Head of caudate nucleus (tissue), 42 donors: ENCODE measurements at regions not wholly inside any gene's neighbourhood (a gene's known extent, or its start where the extent isn't known, plus 50 kb on each side); places are given as distances from the start of the nearest gene placed in this dataset.
"Not testable (repeated sequence)": the region's sequence is repeated elsewhere in the genome, so short reads cannot be mapped to it uniquely, and the experiment has no call there.

Experiments
- DNase-seq, 42 donors: peaks; one replicate each; pipeline versions ENCODE4 v3.0.0 to v3.0.0-alpha.2; 2020 to 2021; ENCODE audit warnings: mixed read lengths in 7 of 42
- intact Hi-C: fragments of 100-400 bp; cut with DNase I; formaldehyde crosslinking; loops from one replicate; pipeline ENCODE4 v1.15.0; 2022

DNA sequence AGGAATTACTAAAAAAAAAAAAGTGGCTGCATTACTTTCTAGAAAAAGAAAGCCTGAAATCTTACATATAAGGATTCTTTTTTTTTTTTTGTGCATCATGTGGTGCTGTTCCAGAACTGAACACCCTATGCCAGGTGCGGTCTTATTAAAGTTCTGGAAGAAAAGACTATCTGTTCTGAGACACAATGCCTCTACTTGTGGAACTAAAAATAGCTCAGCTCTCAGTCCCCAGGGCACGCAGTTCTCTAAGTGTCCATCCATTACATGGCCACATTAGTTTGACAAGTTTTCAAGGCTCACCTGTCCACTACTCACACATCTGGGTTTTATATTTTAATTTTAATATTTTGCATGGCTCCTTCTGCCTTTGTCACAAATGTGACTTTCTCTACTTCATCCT lies 126.6 kb upstream of the ADAMTS9 start:
- intact Hi-C loops: no loop called here
- no peak for DNase-seq

DNA sequence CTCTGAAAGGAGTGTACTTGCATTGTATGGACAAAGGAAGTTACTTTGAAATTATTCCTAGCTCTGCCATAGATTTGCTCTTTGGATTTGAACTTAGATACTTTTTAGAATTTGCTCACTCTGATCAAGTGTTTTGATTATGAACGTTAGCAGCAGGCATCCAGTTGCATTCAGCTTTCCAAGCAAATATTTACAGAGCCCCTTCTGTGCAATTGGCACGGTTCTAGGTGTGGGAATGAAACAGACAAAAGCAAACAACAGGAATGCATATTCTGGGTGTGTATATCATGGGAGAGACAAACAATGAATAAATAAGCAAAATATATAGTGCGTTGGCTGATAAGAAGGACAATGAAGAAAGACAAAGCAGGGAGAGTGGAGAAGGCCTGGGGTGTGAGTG lies 125.5 kb upstream of the ADAMTS9 start:
- DNase-seq: no peak
- intact Hi-C loops: no loop called here

DNA sequence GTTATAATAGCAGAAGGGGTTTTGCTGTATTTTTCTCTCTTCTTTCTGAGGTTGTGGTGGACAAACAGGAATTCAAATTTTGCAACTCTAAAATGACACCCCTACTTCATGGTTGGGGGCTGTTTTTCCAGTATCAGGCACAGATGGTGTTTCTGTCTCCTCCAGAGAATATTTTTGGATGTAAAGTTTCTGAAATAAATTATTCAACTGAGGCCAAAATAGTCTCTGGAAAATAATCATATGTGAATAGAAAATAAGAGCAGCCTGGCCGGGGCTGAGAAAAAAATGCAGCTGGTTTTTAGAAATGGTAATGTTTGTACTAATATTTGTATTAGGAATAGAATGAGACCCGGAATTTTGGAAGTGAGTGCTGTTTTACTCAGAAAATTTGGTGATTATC lies 121.3 kb upstream of the ADAMTS9 start:
- DNase-seq: no peak
- intact Hi-C loops: no loop called here

DNA sequence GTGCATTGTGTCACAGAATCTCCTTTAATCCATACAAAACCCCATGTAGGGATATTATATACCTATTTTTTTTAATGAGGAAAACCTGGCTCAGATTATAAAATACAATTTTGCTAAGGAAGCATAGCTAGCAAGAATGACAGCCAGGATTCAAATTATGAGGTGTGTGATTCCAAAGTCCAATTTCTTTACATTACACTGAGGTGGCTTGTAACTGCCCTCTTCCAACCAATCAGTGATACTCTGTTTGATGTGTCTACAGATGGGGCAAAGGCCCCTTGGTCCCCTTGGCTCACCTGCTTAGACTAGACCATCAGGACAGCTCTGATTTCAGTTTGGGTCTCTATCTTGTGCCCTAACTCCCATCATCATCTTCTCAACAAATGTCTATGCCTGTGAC lies 120.3 kb upstream of the ADAMTS9 start:
- no peak for DNase-seq
- intact Hi-C loops: no loop called here

DNA sequence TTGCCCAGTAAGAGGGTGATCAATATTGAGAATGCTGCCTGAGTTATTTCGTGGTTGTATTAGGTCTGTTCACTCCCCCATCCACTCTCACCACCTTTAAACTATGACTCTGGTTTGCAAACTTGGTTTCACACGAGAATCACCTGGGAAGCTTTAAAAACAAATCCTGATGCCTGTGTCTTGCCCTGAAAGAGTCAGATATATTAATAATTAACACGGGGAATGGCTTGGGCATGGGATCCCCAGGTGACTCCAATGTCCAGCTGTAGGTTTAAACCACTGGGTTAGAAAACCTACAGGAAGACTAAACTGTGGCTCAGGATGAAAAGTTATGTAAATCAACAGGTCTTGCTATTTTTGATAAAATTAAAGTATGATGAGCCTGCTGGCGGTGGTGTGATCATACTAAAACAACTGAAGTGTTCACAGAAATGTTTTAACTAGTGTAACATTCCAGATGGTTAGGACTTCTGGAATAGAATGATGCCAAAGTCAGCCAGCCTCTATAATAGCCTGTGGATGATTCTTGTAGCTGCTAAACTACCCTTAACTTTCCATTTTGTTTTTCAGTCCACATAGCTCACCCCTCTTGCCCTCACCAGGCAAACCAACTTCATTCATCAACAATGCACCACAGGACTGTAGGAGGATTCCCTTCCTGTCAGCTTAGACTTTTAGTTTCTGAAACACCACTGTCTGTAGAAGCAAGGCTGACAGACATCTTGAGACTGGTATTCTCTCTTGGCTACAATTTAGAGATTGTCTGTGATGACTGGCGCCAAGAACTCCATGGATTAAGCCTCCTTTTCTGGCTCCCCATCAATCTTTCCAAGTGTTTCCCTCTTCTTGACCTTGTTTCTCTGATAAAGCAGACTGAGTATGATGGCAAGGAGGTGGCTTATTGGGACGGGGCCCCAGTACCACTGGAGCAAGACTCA lies 119.1 kb upstream of the ADAMTS9 start:
- DNase-seq: no peak
- intact Hi-C loops: no loop called here

DNA sequence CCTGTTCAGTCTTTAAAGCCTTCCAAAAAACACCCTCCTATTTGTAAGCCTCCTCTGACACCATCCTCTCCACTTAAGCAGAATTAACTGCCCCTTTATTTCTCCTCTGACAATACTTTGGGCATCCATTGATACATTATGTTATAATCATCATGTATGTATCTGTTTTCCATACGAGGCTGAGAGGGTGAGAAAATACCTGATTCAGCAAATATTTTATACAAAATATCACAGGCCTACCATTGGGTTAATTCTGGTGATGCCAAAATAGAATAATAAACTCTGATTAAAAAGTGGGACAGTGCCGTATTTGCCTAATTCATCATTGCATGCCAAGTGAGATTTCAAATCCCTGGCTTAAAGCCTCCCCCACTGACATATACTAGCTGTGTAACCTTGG lies 118.2 kb upstream of the ADAMTS9 start:
- intact Hi-C loops: no loop called here
- DNase-seq: no peak

DNA sequence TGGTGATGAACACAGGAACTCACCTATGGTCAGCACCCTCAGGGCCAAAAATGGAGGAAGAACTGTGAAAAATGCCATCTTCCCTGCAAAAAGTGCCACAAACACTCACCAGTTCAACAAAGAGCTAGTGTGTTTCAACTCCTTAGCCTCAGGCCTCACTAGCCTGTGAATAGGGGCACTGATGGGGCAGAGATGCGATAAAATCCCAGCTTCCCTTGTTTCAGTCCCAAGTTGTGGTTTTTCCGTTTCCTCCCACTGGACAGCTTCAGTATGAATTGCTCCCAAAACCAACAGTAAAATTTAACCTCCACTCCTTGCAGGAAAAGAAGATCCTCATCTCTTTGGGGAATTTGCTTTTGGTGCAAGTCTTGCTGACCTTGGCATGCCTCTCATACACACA lies 117.4 kb upstream of the ADAMTS9 start:
- intact Hi-C loops: no loop called here
- DNase-seq: no peak

DNA sequence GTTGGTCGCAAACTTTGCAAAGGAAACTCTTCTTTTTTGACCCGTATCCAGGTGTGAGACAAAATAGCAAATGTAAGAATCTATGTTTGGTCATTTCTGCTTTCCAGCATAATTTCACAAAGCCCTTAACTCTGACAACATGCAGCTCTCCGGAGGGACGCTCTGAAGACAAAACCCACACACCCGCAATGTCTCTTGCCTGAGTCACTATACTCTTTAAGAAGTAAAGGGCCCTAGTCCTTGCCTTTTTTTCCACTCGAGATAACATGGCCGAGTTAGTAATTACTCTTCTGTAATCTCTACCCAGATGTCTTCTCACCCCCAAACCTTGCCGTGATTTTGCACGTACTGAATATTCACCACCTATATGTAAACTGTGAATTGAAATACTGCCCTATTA lies 115.7 kb upstream of the ADAMTS9 start:
- intact Hi-C loops: no loop called here

DNA sequence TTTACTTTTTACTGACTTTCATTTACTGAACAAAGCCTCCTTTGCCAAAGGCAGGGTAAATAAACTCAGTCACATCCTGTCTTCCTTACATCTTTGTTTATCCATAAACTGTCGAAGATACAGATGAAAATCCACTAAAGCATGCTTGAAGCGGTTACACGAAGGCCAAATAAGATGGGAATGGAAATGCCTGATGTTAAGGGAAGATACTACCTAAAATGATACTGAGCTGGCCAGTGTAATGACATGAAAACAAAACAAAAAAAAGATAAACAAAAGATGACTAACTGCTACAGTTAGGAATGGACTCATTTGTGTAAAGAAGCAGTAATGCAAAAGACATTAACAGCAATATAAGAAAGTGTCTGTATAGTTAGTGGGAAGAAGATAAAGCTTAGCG lies 114.7 kb upstream of the ADAMTS9 start:
- no peak for DNase-seq
- intact Hi-C loops: no loop called here

More for the DNA sequence above, 115.7 kb upstream of the ADAMTS9 start:
- no peak for DNase-seq

DNA sequence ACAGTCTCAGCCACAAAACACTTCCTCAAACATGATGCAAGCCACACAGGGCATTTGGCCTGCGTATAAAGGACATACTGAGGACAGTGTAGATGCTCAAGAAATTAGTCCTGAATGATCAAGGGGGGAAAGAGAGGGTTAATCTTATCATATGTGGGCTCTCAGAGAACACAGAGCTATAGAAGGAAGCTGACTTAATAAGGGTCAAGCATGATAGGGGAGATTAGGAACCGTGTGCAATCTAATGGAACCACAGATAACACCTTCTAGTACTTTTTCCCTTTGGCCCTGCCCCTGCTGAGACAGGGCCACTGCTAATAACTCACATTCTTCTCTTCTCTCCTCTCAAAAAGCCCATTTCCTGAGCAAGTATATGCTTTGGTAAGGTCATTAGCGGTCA lies 114.1 kb upstream of the ADAMTS9 start:
- intact Hi-C loops: no loop called here
- no peak for DNase-seq

DNA sequence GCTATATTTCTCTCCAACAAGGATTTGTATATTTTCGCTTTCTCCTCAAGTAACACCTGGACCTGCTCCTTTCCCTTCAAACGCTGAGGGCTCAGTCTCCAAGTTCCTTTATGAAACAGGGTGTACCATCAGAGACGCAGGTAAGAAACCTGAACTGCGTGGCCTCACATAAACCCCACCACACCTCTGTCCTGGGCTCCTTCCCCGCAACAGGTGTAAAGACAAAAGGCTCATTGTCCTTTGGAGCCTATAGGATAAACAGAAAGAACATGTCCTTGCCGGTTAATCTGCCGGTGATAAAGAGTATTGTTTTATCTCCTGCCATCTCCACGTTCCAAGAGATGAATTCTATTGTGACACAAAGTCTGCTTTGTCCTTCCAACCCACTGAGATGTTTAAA lies 111.8 kb upstream of the ADAMTS9 start:
- no peak for DNase-seq

DNA sequence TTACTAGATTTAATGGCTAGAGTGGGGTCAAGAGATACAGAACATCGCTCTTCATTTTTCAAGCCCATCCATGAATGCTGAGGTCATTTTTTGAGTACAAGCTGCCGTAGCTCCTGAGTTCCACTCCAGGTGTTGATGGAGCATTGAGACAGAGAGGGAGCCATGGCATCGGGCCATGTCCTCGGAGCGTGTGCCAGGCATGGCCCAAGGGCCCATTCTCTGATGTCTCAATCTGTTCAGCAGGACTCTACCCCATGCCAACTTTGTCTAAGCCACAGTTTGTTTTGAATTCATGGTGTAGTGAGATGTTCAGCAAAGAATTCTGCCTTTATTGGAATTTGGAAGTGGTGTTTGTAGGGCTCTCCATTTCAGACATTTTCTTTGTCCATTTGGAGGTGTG lies 110.5 kb upstream of the ADAMTS9 start:
- intact Hi-C loops: no loop called here
- DNase-seq: no peak

More for the DNA sequence above, 111.8 kb upstream of the ADAMTS9 start:
- intact Hi-C loops: no loop called here

DNA sequence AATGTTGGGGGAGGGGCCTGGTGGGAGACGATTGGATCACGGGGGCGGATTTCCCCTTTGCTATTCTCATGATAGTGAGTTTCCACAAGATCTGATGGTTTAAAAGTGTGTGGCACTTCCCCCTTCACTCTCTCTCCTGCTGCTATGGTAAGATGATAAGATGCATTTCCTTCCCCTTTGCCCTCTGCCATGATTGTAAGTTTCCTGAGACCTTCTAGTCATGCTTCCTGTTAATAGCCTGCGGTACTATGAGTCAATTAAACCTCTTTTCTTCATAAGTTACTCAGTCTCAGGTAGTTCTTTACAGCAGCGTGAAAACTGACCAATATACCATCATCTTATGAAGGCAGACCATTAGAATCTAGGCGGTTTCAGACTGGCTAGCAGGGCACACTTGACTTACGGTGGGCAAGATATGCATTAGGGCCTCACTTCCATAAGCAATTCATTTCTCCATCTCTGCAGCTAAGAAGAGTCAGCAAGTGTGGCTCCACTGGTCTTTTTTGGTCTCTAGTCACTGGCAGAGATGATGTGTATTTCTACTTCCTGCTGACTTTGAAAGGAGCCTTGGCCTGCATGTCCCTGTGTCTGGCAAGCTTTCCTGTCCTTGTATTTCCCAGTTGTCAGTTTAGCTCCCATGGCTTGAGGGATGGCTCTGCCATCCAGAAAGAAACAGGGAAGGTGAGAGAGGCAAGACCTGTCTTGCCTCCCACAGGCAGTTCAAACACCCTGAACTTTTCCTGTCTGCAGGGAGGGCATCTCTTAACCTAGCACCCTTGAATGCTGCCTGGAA lies 109.0 kb upstream of the ADAMTS9 start:
- no peak for DNase-seq
- intact Hi-C loops: no loop called here

DNA sequence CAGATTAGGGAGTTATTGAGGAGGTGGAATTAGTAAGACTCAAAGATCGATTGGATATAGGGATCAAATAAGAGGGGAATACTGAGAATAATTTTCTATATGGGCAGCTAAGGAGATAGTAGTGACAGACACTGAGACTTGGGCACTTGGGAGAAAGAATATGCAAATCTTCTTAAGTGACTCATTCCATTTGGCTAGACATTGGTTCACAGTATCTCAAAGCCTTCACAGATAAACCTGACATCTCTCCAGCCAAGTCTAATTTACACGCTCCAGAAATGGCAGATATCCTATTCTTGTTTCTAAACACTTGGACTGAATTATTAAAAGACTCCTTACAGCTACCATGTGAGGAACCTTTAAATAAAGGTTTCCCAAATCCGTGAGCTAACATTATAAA lies 104.6 kb upstream of the ADAMTS9 start:
- intact Hi-C loops: no loop called here

DNA sequence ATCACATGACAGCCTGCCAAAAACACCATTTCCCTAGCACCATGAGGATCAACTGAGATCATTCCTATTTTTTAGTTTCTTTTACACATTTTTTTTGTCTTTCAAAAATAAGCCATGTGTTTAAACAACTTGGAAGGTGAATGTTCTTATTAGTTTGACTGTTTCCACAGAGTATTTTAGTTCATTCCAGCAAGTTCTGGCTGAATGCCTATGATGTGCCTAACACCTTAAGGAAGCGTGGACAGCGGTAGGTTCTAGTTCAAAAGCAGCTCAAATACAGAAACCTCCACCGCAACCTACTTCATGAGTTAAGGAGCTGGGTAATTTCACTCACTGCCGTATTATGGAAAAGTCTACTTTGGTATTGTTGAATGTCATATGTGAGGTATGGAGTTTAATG lies 101.3 kb upstream of the ADAMTS9 start:
- intact Hi-C loops: no loop called here
- DNase-seq: no peak

More for the DNA sequence above, 104.6 kb upstream of the ADAMTS9 start:
- no peak for DNase-seq

DNA sequence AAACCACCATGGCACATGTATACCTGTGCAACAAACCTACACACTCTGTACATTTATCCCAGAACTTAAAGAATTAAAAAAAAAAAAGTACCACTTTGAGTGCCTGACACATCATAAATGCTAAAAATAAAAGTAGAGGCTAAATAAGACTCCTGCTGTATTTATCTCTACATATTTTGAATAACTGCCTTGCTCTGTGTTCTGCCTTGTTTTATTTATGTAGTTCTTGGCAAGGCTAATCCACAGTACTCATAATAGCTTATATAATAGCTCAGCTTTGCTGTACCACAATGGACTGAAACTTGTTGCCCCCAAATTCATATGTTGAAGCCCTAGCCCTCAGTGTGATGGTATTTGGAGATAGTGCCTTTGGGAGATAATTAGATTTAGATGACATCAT lies 95.4 kb upstream of the ADAMTS9 start:
- no peak for DNase-seq
- intact Hi-C loops: no loop called here

DNA sequence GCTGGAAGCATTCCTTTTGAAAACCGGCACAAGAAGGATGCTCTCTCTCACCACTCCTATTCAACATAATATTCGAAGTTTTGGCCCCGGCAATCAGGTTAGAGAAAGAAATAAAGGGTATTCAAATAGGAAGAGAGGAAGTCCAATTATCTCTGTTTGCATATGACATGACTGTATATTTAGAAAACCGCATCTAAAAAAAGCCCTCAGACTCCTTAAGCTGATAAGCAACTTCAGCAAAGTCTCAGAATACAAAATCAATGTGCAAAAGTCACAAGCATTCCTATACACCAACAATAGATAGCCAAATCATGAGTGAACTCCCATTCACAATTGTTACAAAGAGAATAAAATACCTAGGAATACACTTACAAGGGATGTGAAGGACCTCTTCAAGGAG lies 93.1 kb upstream of the ADAMTS9 start:
- DNase-seq, intact Hi-C loops: not testable (repeated sequence)

DNA sequence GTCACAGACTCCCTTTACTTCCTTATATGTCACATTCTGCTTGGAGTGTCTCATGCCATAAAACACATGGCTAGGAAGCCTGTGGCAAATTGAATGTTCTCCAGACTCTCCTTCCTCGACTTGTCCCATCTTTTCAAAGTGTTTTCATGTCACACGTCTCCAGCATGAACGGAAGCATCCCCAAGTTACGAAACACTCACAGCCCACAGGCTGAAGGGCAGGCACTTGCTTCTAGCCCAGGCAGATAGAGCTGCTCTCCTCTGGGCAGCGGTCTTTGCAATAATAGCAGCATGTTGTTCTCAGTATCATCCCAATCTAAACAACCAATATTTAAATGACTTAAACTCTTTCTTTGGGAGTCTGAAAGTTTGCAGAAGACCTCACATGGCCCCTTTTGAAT lies 85.3 kb upstream of the ADAMTS9 start:
- intact Hi-C loops: no loop called here
- no peak for DNase-seq

DNA sequence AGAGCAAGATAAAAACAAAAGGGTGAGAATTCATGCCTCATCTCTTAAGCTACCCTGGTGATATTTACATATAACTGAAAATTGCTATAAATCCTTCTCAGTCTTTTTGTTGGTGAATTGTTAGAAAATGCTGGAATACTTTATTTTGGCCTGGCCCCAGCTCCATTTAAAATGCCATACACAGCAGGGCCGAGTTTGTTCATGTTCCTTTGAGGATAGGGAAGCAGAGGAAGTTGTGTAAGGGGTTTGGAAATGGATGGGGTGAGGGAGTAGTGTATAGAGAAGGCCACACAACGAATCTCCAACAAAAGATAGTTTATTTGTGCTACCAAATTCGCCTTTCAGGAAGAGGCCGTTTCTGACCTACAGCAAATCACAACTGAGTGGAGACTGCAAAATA lies 78.6 kb upstream of the ADAMTS9 start:
- intact Hi-C loops: no loop called here

DNA sequence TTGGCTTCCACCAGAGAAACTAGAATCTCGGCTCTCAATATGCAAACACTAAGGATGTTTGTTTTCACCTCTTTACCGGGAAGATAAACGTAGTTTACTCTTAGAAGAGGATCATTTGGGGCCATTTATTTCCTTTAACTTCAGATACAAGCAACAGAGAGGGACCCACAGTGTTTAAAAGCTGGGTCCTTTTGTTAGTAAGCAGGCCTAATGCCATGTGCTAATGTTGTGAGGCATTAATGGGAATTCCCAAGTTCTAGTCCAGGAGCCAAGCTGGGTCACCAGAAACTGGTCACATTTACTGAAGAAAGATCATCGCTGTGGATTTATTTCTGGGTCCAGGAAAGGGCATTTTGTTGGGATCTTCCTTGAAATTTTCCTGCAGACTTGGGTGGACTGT lies 78.1 kb upstream of the ADAMTS9 start:
- no peak for DNase-seq
- intact Hi-C loops: no loop called here

More for the DNA sequence above, 78.6 kb upstream of the ADAMTS9 start:
- DNase-seq: no peak
